Bronchial epithelial cell (primary cell): ENCODE measurements at regions not wholly inside any gene's neighbourhood (a gene's known extent, or its start where the extent isn't known, plus 50 kb on each side); places are given as distances from the start of the nearest gene placed in this dataset.
"Not testable (repeated sequence)": the region's sequence is repeated elsewhere in the genome, so short reads cannot be mapped to it uniquely, and the experiment has no call there.

Experiments used
- DNase-seq: peaks from one replicate; pipeline ENCODE4 v3.0.0-alpha.2; 2010; ENCODE audit warnings: low read depth
- FAIRE-seq: peaks from 2 replicates; lab custom pipeline; 2011; peaks lifted over from hg19 to GRCh38; lab: Jason Lieb, UNC
- H3K27me3 ChIP-seq: 2 replicates; pipeline ENCODE4 v1.5.1; 2011; ENCODE audit warnings: low read length; ENCODE audit not compliant: control insufficient read depth, insufficient read depth
- H3K36me3 ChIP-seq: 2 replicates; pipeline ENCODE4 v1.5.1; 2011; ENCODE audit warnings: low read length; ENCODE audit not compliant: control insufficient read depth, insufficient read depth
- H3K4me3 ChIP-seq: 2 replicates; pipeline ENCODE4 v1.5.1; 2011; ENCODE audit warnings: mild to moderate bottlenecking, low read depth, low read length, control low read depth
- TF ChIP-seq, protein P1 (sequence below): IDR thresholded peaks from 2 replicates; pipeline ENCODE4 v1.5.1; 2011; ENCODE audit warnings: mild to moderate bottlenecking, moderate library complexity, low read length, control low read depth, inconsistent platforms; ENCODE audit not compliant: insufficient read depth, severe bottlenecking

DNA sequence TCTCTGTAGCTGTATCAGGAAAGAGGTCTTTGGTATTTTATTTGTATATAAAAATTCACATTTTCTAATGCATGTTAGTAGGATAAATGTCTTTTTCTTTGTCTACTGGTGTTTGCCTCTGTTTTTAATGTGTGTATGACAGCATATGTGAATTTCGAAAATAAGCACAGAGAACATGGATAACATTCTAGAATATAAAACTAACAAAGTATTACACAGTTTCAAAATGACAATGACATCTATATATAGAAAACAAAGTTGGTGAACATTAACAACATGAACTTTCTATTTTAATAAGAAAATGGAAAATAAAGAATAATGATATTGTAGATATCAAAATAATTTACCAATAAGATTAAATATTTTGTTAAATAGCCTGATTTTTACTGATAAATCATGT, 608.0 kb downstream of the COL12A1 start:
- TF ChIP-seq, protein P1, sequence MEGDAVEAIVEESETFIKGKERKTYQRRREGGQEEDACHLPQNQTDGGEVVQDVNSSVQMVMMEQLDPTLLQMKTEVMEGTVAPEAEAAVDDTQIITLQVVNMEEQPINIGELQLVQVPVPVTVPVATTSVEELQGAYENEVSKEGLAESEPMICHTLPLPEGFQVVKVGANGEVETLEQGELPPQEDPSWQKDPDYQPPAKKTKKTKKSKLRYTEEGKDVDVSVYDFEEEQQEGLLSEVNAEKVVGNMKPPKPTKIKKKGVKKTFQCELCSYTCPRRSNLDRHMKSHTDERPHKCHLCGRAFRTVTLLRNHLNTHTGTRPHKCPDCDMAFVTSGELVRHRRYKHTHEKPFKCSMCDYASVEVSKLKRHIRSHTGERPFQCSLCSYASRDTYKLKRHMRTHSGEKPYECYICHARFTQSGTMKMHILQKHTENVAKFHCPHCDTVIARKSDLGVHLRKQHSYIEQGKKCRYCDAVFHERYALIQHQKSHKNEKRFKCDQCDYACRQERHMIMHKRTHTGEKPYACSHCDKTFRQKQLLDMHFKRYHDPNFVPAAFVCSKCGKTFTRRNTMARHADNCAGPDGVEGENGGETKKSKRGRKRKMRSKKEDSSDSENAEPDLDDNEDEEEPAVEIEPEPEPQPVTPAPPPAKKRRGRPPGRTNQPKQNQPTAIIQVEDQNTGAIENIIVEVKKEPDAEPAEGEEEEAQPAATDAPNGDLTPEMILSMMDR = no peak
- DNase-seq (no peak), FAIRE-seq (no peak)
- no peaks in the 10 kb centered on the region for H3K27me3 ChIP-seq
- H3K4me3 ChIP-seq = no peak overlapping the region
- no peaks in the 10 kb centered on the region for H3K36me3 ChIP-seq

DNA sequence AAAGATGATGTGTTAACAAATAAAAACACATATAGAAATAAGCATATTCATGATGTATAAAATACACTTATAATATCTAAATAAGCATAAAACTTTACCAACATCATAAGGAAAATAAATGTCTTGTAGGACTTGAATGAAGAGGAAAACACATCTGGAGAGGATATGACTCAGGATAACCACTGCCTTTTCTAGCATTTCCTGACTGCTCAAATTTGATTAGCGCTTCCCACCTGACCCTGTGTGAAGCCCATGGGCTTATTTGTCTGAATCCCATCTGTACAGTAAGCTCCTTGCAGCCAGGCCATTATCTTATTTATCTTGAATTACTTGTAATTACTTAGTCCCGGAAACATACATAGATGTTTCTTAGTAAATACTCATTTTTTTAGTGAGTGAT, 608.6 kb downstream of the COL12A1 start:
- Histone ChIP-seq H3K36me3 (no peaks in the 10 kb centered on the region), H3K27me3 (no peaks in the 10 kb centered on the region), H3K4me3 (no peak overlapping the region)
- TF ChIP-seq, protein P1 = no peak
- FAIRE-seq = no peak
- DNase-seq = peak; percentile 62

DNA sequence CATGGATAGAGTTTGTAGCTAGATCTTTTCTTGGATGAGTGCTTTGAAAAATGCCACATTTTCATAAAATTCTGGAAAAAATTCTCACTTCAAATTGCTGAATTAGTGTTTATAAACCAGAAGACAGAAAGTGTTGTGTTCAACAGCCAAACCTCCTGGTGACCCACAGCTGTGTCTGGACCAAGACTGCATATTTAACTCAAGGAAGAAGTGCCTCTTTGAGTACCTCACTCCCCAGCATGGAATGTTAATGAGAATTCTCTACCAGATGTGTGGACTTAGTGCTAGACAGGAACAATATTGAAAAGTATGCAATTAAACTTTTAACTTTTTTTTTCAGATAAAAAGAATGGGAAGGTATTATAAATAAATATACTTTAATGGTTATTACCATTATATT, 609.3 kb downstream of the COL12A1 start:
- no peaks in the 10 kb centered on the region for H3K27me3 ChIP-seq
- no peak for FAIRE-seq
- no peaks in the 10 kb centered on the region for H3K36me3 ChIP-seq
- DNase-seq = no peak
- TF ChIP-seq, protein P1 = no peak
- no peak overlapping the region for H3K4me3 ChIP-seq

DNA sequence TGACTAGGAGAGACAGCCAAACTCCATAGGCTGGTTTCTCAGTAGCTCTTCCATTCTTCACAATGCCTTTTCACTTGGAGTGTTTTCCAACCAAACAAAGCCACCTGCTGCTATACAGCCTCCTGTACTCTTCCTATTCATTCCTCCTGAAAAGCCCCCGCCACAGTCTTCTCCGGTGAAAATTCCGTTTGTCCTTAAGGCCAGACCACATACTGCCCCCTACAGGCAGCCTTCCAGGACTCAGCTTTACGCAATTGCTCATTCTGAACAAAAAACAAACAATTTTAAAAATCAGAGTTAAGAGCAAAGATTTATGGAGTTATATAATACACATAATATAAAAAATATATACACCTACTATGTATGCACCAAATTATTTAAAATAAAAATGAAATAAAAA, 611.5 kb downstream of the COL12A1 start:
- not testable (repeated sequence) for H3K27me3 ChIP-seq, DNase-seq, H3K4me3 ChIP-seq, H3K36me3 ChIP-seq
- FAIRE-seq = peak; percentile 66

DNA sequence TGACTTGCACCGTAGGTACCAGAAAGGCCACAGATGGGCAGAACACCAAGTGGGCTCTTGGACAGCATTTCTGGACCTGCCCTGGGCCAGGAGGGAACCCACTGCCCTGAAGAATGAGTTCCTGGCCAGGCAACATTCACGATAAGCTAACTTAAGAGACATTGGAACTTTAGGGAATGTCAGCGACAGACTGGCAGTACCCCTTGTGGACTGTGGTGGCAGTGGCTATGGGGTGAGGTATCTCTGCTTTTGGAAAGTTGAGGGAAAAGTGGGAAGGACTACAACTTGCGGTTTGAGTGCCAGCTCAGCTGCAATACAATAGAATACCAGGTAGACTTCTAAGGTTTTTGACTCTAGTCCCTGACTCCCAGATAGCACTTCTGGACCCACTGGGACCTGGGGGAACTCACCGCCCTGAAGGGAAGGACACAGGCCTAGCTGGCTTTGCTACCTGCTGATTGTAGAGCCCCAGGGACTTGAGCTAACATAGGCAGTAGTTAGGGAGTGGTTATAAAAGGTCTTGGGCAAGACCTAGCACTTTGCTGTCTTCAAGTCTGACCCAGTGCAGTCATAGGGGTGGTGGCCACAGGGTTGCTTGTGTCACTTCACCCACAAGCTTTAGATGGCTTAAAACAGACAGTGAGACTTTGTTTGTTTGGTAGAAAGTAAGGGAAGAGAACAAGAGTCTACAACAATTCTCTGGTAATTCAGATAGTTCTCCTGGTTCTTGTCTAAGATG, 617.6 kb downstream of the COL12A1 start:
- Histone ChIP-seq H3K27me3 (no peaks in the 10 kb centered on the region), H3K36me3 (no peaks in the 10 kb centered on the region), H3K4me3 (no peak overlapping the region)
- FAIRE-seq = peak; percentile 58
- DNase-seq = no peak
- TF ChIP-seq, protein P1 = no peak

DNA sequence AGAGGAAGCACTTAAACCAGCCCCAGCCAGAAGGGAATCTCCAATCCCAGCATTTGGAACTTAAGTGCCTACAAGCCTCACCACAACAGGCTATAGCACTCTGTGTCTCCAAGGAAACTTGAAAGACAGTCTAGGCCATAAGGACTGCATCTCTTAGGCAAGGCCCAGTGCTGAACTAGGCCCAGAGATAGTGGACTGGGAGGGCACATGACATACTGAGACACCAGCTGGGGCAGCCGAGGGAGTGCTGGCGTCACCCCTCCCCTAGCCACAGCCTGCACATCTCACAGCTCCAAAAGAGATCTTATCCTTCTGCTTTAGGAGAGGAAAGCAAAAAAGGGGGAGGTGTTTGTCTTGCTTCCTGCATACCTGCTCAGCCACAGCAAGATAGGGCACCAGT, 618.5 kb downstream of the COL12A1 start:
- TF ChIP-seq, protein P1 = no peak
- DNase-seq = no peak
- no peaks in the 10 kb centered on the region for H3K36me3 ChIP-seq
- no peak overlapping the region for H3K4me3 ChIP-seq
- no peaks in the 10 kb centered on the region for H3K27me3 ChIP-seq
- FAIRE-seq = no peak
